Posterior cingulate gyrus (tissue), 11 donors: ENCODE measurements at regions not wholly inside any gene's neighbourhood (a gene's known extent, or its start where the extent isn't known, plus 50 kb on each side); places are given as distances from the start of the nearest gene placed in this dataset.

Source experiments
- DNase-seq, 10 donors: peaks; one replicate each; pipeline versions ENCODE4 v3.0.0 to v3.0.0-alpha.2; 2020 to 2021; ENCODE audit warnings: mixed read lengths in 3 of 10
- intact Hi-C: fragments of 100-400 bp; cut with DNase I; formaldehyde crosslinking; loops from one replicate; pipeline ENCODE4 v1.15.1; 2023

GRCh38 chr18:51397347-51397962 lies 200.0 kb upstream of the MEX3C start:
- peak in 1 of 10 donors; percentile 29 for DNase-seq
- intact Hi-C loops = loop anchor here (10.0 kb wide), 1 partner anchor 203 kb away; the partner anchor contains the start of gene MEX3C

GRCh38 chr18:51398104-51398503 lies 200.6 kb upstream of the MEX3C start:
- intact Hi-C loops = loop anchor here (10.0 kb wide), 1 partner anchor 203 kb away; the partner anchor contains the start of gene MEX3C
- DNase-seq = no peak

- DNase-seq = peak in 3 of 10 donors; percentile 12 to 59 (median 25)
- intact Hi-C loops = loop anchor here (10.0 kb wide), 1 partner anchor 205 kb away; the partner anchor contains the start of gene MEX3C
Measured at GRCh38 chr18:51399491-51400122, 202.1 kb upstream of the MEX3C start.

GRCh38 chr18:51400721-51401120 lies 203.2 kb upstream of the MEX3C start:
- intact Hi-C loops = no loop called here
- no peak for DNase-seq

- intact Hi-C loops = no loop called here
- no peak for DNase-seq
Measured at GRCh38 chr18:51401912-51402311, 204.4 kb upstream of the MEX3C start.

- intact Hi-C loops = no loop called here
- DNase-seq = no peak
Measured at GRCh38 chr18:51404620-51405019, 207.1 kb upstream of the MEX3C start.

GRCh38 chr18:51405683-51406477 lies 208.4 kb upstream of the MEX3C start:
- DNase-seq = no peak
- intact Hi-C loops = no loop called here

- DNase-seq = no peak
- intact Hi-C loops = no loop called here
Measured at GRCh38 chr18:51417643-51418483, 220.4 kb upstream of the MEX3C start.

GRCh38 chr18:51425475-51425874 lies 228.0 kb upstream of the MEX3C start:
- intact Hi-C loops = no loop called here

GRCh38 chr18:51425889-51426288 lies 228.4 kb upstream of the MEX3C start:
- intact Hi-C loops = no loop called here
- no peak for DNase-seq

More at GRCh38 chr18:51425475-51425874, 228.0 kb upstream of the MEX3C start:
- DNase-seq = no peak

- intact Hi-C loops = no loop called here
- no peak for DNase-seq
Measured at GRCh38 chr18:51426996-51427395, 229.5 kb upstream of the MEX3C start.

- intact Hi-C loops = no loop called here
- no peak for DNase-seq
Measured at GRCh38 chr18:51429644-51430043, 232.2 kb upstream of the MEX3C start.

GRCh38 chr18:51430538-51430937 lies 233.1 kb upstream of the MEX3C start:
- intact Hi-C loops = no loop called here
- DNase-seq = no peak

GRCh38 chr18:51433296-51433695 lies 235.8 kb upstream of the MEX3C start:
- no peak for DNase-seq
- intact Hi-C loops = no loop called here

- DNase-seq = no peak
- intact Hi-C loops = no loop called here
Measured at GRCh38 chr18:51433881-51434280, 236.4 kb upstream of the MEX3C start.

GRCh38 chr18:51437280-51438271 lies 240.1 kb upstream of the MEX3C start:
- intact Hi-C loops = no loop called here
- no peak for DNase-seq

- intact Hi-C loops = no loop called here
- DNase-seq = no peak
Measured at GRCh38 chr18:51438797-51439350, 241.4 kb upstream of the MEX3C start.

- no peak for DNase-seq
- intact Hi-C loops = no loop called here
Measured at GRCh38 chr18:51442012-51442411, 244.5 kb upstream of the MEX3C start.
